Lung (tissue), 11 donors: ENCODE measurements at regions not wholly inside any gene's neighbourhood (a gene's known extent, or its start where the extent isn't known, plus 50 kb on each side); places are given as distances from the start of the nearest gene placed in this dataset.
A peak's percentile ranks its signal among the peaks of the same experiment; 100 is the strongest.

Source experiments
- ATAC-seq: fragments of 200-7000 bp; cut with Tn5 transposase; one replicate; pipeline ENCODE4 v1.9.1; 2020; ENCODE audit warnings: moderate number of reproducible peaks; ENCODE audit not compliant: insufficient read depth, low FRiP score
- DNase-seq, 3 donors: peaks; one replicate each; pipeline ENCODE4 v3.0.0-alpha.2; 2013 to 2017
- H3K27ac ChIP-seq, 2 donors: one replicate each; pipeline ENCODE4 v1.5.1; 2013; ENCODE audit warnings: mild to moderate bottlenecking in 2 of 2, moderate library complexity in 2 of 2, control low read depth in 1 of 2, inconsistent platforms in 1 of 2, low read depth in 1 of 2, low read length in 1 of 2
- H3K27me3 ChIP-seq, 3 donors: one replicate each; pipeline ENCODE4 v1.5.1; 2013; ENCODE audit warnings: low read length in 2 of 3; ENCODE audit not compliant: control insufficient read depth in 3 of 3, insufficient read depth in 3 of 3
- H3K36me3 ChIP-seq, 4 donors: one replicate each; pipeline ENCODE4 v1.5.1; 2013; ENCODE audit warnings: low read length in 4 of 4, mild to moderate bottlenecking in 1 of 4, moderate library complexity in 1 of 4; ENCODE audit not compliant: control insufficient read depth in 4 of 4, insufficient read depth in 4 of 4
- H3K4me1 ChIP-seq, 5 donors: one replicate each; pipeline ENCODE4 v1.5.1; 2013; ENCODE audit warnings: low read length in 5 of 5, mild to moderate bottlenecking in 2 of 5, moderate library complexity in 1 of 5; ENCODE audit not compliant: control insufficient read depth in 5 of 5, insufficient read depth in 5 of 5
- H3K4me3 ChIP-seq: one replicate; pipeline ENCODE4 v1.5.1; 2013; ENCODE audit warnings: mild to moderate bottlenecking, control low read depth, moderate library complexity
- H3K9ac ChIP-seq, 2 donors: one replicate each; pipeline ENCODE4 v1.5.1; 2013; ENCODE audit warnings: low read length in 2 of 2, control low read depth in 1 of 2; ENCODE audit not compliant: insufficient read depth in 1 of 2
- H3K9me3 ChIP-seq, 4 donors: one replicate each; pipeline ENCODE4 v1.5.1; 2013; ENCODE audit warnings: low read length in 3 of 4, mild to moderate bottlenecking in 1 of 4, moderate library complexity in 1 of 4; ENCODE audit not compliant: control insufficient read depth in 4 of 4, insufficient read depth in 3 of 4
- WGBS, 2 donors: extraction: QIAGEN DNeasy Blood & Tissue Kit; methylation state at CpG; one replicate each; pipeline ENCODE4 v1.1.7; 2013; 5-methylcytosine and 5-hydroxymethylcytosine counted together
- TF ChIP-seq, protein P1 (sequence below): IDR thresholded peaks from 2 replicates; pipeline ENCODE4 v1.5.1; 2012; ENCODE audit warnings: mild to moderate bottlenecking; ENCODE audit errors: control extremely low read depth, extremely low read depth
- donor health status: control.
- donor health status: control.
- donor health status: Bipolar disorder and iron deficiency.
- donor health status: healthy.
- donor health status: DM: yes; HTN: yes; CAD: no.

DNA sequence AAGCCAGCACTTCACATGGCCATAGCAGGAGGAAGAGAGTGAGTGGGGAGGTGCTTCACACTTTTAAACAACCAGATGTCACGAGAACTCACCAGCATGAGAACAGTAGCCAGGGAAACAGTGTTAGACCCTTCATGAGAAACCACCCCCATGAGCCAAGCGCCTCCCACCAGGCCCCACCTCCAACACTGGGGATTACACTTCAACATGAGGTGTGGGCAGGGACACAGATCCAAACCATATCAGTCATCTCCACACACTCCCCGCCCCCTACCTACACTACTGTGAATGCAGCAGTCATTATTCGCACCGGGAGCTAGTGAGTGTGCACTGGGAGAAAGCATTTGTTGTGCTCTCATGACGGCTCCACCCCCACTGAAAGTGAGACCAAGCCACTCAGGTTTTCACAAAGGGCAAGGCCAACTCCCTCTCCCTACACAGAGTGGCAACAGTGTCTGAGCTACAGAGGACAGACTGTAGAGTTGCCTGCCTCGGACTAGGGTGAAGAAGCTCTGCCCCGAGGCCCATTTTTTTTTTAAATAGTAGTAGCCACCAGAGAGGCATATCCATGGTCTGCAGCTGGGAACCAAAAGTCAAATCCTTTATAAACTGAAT, 125.6 kb downstream of the BARHL2 start:
- H3K4me3 ChIP-seq: no peak overlapping the region
- no peak for ATAC-seq

DNA sequence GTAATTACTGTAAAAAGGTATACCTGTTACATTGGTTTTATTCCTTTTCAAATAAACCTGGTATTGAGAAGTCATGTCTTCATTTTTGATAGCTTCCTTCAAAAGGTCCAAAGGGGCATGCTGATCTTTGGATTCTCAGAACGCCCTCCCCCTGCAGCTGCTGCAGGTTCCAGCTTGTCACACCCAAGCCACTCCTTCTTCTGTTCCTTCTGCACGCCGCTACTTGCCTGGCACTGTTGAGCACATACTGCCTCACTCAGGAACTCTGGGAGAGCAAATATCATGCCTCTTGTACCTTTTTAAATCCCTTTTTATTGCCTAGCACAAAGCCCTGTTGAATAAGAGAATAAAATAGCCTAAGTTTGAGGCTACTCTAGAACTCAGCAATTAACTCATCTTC, 136.9 kb downstream of the BARHL2 start:
- Histone ChIP-seq H3K9ac (no peak overlapping the region), H3K27ac (no peak overlapping the region), H3K27me3 (no peaks in the 10 kb centered on the region), H3K4me1 (no peaks in the 10 kb centered on the region), H3K9me3 (no peaks in the 10 kb centered on the region), H3K36me3 (no peaks in the 10 kb centered on the region), H3K4me3 (no peak overlapping the region)
- ATAC-seq (no peak), DNase-seq (peak in 1 of 3 donors; percentile 4)
- 51 to 56% methylated on average over 3 of the region's 3 CpGs for WGBS, 2 donors
- TF ChIP-seq, protein P1, sequence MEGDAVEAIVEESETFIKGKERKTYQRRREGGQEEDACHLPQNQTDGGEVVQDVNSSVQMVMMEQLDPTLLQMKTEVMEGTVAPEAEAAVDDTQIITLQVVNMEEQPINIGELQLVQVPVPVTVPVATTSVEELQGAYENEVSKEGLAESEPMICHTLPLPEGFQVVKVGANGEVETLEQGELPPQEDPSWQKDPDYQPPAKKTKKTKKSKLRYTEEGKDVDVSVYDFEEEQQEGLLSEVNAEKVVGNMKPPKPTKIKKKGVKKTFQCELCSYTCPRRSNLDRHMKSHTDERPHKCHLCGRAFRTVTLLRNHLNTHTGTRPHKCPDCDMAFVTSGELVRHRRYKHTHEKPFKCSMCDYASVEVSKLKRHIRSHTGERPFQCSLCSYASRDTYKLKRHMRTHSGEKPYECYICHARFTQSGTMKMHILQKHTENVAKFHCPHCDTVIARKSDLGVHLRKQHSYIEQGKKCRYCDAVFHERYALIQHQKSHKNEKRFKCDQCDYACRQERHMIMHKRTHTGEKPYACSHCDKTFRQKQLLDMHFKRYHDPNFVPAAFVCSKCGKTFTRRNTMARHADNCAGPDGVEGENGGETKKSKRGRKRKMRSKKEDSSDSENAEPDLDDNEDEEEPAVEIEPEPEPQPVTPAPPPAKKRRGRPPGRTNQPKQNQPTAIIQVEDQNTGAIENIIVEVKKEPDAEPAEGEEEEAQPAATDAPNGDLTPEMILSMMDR: no peak

More for the DNA sequence above, 125.6 kb downstream of the BARHL2 start:
- WGBS, 2 donors: 67 to 70% methylated on average over 8 of the region's 8 CpGs
- DNase-seq: no peak
- no peak overlapping the region for H3K27ac ChIP-seq
- TF ChIP-seq, protein P1: no peak
- peaks cover 0 to 15% (median 5%) of the 10 kb centered on the region in 4 donors for H3K9me3 ChIP-seq
- H3K9ac ChIP-seq: no peak overlapping the region
- H3K27me3 ChIP-seq: no peaks in the 10 kb centered on the region
- H3K36me3 ChIP-seq: no peaks in the 10 kb centered on the region
- no peaks in the 10 kb centered on the region for H3K4me1 ChIP-seq

DNA sequence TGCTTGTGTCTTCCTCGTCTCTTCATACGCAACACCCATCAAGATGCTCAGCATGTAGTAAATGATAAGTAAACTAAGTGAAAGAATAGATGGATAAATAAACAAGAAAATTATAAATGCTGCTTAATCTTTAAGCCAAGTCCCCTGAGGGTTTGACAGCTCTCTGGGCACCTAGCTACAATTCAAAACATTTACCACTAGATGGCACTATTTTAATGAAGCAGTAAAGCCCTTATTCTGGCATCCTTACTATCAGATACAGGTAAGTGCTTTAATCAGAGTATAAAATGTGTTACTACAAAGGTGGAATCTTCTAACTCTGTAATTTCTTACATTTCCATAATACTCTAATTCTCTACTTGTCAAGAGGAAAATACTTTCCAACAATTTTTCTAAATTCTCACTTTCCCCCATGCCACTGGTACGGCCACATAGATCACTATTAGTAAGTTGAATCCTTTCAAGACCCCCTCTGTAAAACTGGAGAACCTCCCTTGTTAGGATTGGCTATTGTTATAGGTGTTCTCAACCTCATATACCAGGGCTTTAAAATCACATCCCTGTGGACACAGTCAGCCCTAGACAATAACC, 137.8 kb downstream of the BARHL2 start:
- TF ChIP-seq, protein P1: peak; percentile 36
- Histone ChIP-seq H3K4me1 (no peaks in the 10 kb centered on the region), H3K27ac (no peak overlapping the region), H3K9me3 (peaks cover 0 to 2% (median 0%) of the 10 kb centered on the region in 4 donors), H3K27me3 (no peaks in the 10 kb centered on the region), H3K4me3 (no peak overlapping the region), H3K9ac (no peak overlapping the region), H3K36me3 (no peaks in the 10 kb centered on the region)
- peak; percentile 55 for ATAC-seq
- DNase-seq: peak in 2 of 3 donors; percentile 35 to 53
- 53 to 60% methylated on average over 3 of the region's 3 CpGs for WGBS, 2 donors
